Aorta (tissue), 5 donors: ENCODE measurements at regions not wholly inside any gene's neighbourhood (a gene's known extent, or its start where the extent isn't known, plus 50 kb on each side); places are given as distances from the start of the nearest gene placed in this dataset.

Experiments
- ATAC-seq: fragments of 200-7000 bp; cut with Tn5 transposase; one replicate; pipeline ENCODE4 v1.9.1; 2022; ENCODE audit warnings: moderate library complexity; ENCODE audit not compliant: low FRiP score
- DNase-seq, 2 donors: peaks; one replicate each; pipeline ENCODE4 v3.0.0-alpha.2; 2020
- H3K27ac ChIP-seq, 2 donors: one replicate each; pipeline ENCODE4 v1.5.1; 2013; ENCODE audit warnings: low read length in 2 of 2, mild to moderate bottlenecking in 2 of 2, moderate library complexity in 2 of 2, control low read depth in 1 of 2, inconsistent platforms in 1 of 2, low read depth in 1 of 2
- H3K27me3 ChIP-seq, 2 donors: one replicate each; pipeline ENCODE4 v1.6.1; 2013; ENCODE audit warnings: control low read depth in 1 of 2, low read length in 1 of 2, mild to moderate bottlenecking in 1 of 2, moderate library complexity in 1 of 2; ENCODE audit not compliant: insufficient read depth in 2 of 2, control insufficient read depth in 1 of 2
- H3K36me3 ChIP-seq, 2 donors: one replicate each; pipeline ENCODE4 v1.6.1; 2013; ENCODE audit warnings: control low read depth in 1 of 2, low read length in 1 of 2, mild to moderate bottlenecking in 1 of 2; ENCODE audit not compliant: insufficient read depth in 2 of 2, control insufficient read depth in 1 of 2
- H3K4me1 ChIP-seq, 2 donors: one replicate each; pipeline ENCODE4 v1.6.1; 2013; ENCODE audit warnings: low read length in 2 of 2, control low read depth in 1 of 2, mild to moderate bottlenecking in 1 of 2, moderate library complexity in 1 of 2; ENCODE audit not compliant: insufficient read depth in 2 of 2, control insufficient read depth in 1 of 2
- H3K4me3 ChIP-seq, 2 donors: one replicate each; pipeline ENCODE4 v1.5.1; 2013; ENCODE audit warnings: low read length in 2 of 2, control low read depth in 1 of 2, mild to moderate bottlenecking in 1 of 2
- H3K9me3 ChIP-seq: one replicate; pipeline ENCODE4 v1.6.1; 2013; ENCODE audit warnings: mild to moderate bottlenecking, low read length; ENCODE audit not compliant: control insufficient read depth
- WGBS, 2 donors: extraction: QIAGEN DNeasy Blood & Tissue Kit; methylation state at CpG; one replicate each; pipeline ENCODE4 v1.1.7; 2013; 5-methylcytosine and 5-hydroxymethylcytosine counted together
- intact Hi-C, 2 donors: fragments of 100-400 bp; cut with DNase I; formaldehyde crosslinking; loops; one replicate each; pipeline versions ENCODE4 v1.14.2 to v1.15.0; 2022
- donor health status: healthy with polysubstance abuse.
- donor health status: Bipolar disorder and iron deficiency.
- donor health status: DM: no; HTN: no; CAD: no.
- donor health status: DM: no; HTN: no; CAD: no.
- donor health status: DM: yes; HTN: yes; CAD: no.

GRCh38 chr3:81965696-81966095, 204.3 kb upstream of the GBE1 start:
- ATAC-seq (no peak), DNase-seq (no peak)
- H3K4me3 ChIP-seq, result no peak overlapping the region
- H3K4me1 ChIP-seq, result no peaks in the 10 kb centered on the region
- intact Hi-C loops, result no loop called here
- no peaks in the 10 kb centered on the region for H3K9me3 ChIP-seq
- 48 to 61% methylated on average over 2 of the region's 2 CpGs for WGBS, 2 donors
- no peak overlapping the region for H3K27ac ChIP-seq
- H3K27me3 ChIP-seq, result no peaks in the 10 kb centered on the region
- H3K36me3 ChIP-seq, result no peaks in the 10 kb centered on the region

DNA sequence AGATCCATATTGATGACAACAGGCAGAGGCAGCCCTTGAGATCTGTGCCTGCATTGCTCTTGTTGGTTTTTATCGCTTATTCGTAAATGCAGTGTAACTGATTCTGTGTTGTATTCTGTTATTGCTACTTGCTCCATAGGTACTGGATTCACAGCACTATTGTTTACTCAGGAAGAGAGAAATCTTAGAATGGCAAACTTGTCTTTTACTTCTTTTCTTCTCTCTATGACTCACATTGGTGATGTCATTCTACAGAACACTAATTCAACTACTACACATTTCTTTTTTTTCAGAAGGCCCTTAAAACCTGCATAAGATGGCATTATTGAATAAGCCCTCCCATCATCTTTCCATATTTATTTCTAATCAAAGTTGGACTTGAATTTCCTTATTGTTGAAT, 201.0 kb upstream of the GBE1 start:
- 93 to 98% methylated on average over 2 of the region's 2 CpGs for WGBS, 2 donors

DNA sequence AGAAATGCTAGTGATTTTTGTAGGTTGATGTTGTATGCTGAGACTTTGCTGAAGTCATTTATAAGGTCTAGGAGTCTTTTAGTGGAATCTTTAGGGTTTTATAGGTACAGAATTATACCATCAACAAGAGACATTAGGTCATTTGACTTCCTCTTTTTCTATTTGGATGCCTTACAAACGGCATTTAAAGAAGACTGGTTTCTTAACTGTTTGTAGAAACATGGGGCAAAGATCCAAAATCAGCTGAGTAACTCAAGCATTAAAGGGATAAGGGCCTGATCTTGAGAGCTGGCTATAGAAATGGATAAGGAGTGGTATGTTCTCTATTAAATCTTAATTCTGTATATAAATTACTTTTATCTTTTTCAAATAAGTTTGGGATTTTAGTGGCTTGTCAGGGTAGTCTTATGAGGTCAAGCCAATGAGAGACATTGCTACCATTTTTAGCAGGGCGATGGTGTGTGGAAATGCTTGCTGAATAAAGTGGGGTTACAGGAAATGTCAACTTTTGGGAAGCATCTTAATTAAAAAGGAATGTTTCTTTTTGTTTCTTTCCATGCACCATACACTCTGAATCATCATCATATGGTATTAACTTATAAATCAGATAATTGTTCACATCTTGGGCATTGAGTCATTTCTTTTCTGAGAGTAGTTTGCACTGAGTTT, 197.7 kb upstream of the GBE1 start:
- no peak overlapping the region for H3K4me3 ChIP-seq
- H3K4me1 ChIP-seq, result no peaks in the 10 kb centered on the region
- WGBS, 2 donors, result 48 to 50% methylated on average over 2 of the region's 2 CpGs
- H3K36me3 ChIP-seq, result no peaks in the 10 kb centered on the region
- no peak overlapping the region for H3K27ac ChIP-seq
- ATAC-seq (no peak), DNase-seq (no peak)
- no peaks in the 10 kb centered on the region for H3K9me3 ChIP-seq
- H3K27me3 ChIP-seq, result no peaks in the 10 kb centered on the region
- intact Hi-C loops, result no loop called here

More for the DNA sequence above, 201.0 kb upstream of the GBE1 start:
- Histone ChIP-seq H3K4me3 (no peak overlapping the region), H3K4me1 (no peaks in the 10 kb centered on the region), H3K9me3 (no peaks in the 10 kb centered on the region), H3K36me3 (no peaks in the 10 kb centered on the region), H3K27me3 (no peaks in the 10 kb centered on the region), H3K27ac (no peak overlapping the region)
- ATAC-seq, result no peak
- intact Hi-C loops, result no loop called here
- no peak for DNase-seq

- no peak for ATAC-seq
Observed at GRCh38 chr3:81955878-81956277, 194.4 kb upstream of the GBE1 start.

GRCh38 chr3:81953111-81953510, 191.7 kb upstream of the GBE1 start:
- DNase-seq (no peak), ATAC-seq (no peak)
- Histone ChIP-seq H3K27ac (no peak overlapping the region), H3K4me1 (no peaks in the 10 kb centered on the region), H3K4me3 (no peak overlapping the region), H3K9me3 (no peaks in the 10 kb centered on the region), H3K36me3 (no peaks in the 10 kb centered on the region), H3K27me3 (no peaks in the 10 kb centered on the region)
- intact Hi-C loops, result no loop called here
- WGBS, 2 donors, result 87 to 94% methylated on average over 5 of the region's 5 CpGs

More at GRCh38 chr3:81955878-81956277, 194.4 kb upstream of the GBE1 start:
- H3K4me3 ChIP-seq, result no peak overlapping the region
- H3K36me3 ChIP-seq, result no peaks in the 10 kb centered on the region
- H3K4me1 ChIP-seq, result no peaks in the 10 kb centered on the region
- H3K27ac ChIP-seq, result no peak overlapping the region
- H3K9me3 ChIP-seq, result no peaks in the 10 kb centered on the region
- WGBS, 2 donors, result 61 to 64% methylated on average over 4 of the region's 4 CpGs
- intact Hi-C loops, result no loop called here
- DNase-seq, result no peak
- no peaks in the 10 kb centered on the region for H3K27me3 ChIP-seq

GRCh38 chr3:81952141-81952540, 190.7 kb upstream of the GBE1 start:
- intact Hi-C loops, result no loop called here
- H3K4me3 ChIP-seq, result no peak overlapping the region
- H3K9me3 ChIP-seq, result no peaks in the 10 kb centered on the region
- WGBS, 2 donors, result 65 to 66% methylated on average over 3 of the region's 3 CpGs
- DNase-seq (no peak), ATAC-seq (no peak)
- H3K36me3 ChIP-seq, result no peaks in the 10 kb centered on the region
- H3K4me1 ChIP-seq, result no peaks in the 10 kb centered on the region
- no peak overlapping the region for H3K27ac ChIP-seq
- H3K27me3 ChIP-seq, result no peaks in the 10 kb centered on the region

GRCh38 chr3:81951636-81952035, 190.2 kb upstream of the GBE1 start:
- Histone ChIP-seq H3K27me3 (no peaks in the 10 kb centered on the region), H3K36me3 (no peaks in the 10 kb centered on the region), H3K9me3 (no peaks in the 10 kb centered on the region), H3K4me3 (no peak overlapping the region), H3K27ac (no peak overlapping the region), H3K4me1 (no peaks in the 10 kb centered on the region)
- intact Hi-C loops, result no loop called here
- WGBS, 2 donors, result 28 to 43% methylated on average over 4 of the region's 4 CpGs
- no peak for DNase-seq
- ATAC-seq, result no peak

DNA sequence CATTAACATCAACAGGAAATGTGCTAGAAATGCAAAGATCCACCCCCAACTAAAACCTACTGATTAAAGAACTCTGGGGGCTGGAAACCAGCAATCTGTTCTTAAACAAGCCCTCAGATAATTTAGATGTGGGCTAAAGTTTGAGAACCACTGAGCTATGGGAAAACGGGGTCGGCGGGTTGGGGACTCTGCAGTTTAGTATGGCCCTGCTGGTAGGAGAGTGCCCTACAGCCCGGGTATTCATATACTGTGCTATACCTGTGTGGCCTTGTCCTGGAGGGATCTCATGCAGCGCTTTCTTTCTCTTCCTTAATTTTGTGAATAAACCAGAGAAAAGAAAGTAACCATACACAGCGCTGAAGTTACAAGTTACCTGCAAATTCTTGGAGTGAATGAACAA, 189.7 kb upstream of the GBE1 start:
- 79 to 86% methylated on average over 6 of the region's 6 CpGs for WGBS, 2 donors

GRCh38 chr3:81947359-81947758, 185.9 kb upstream of the GBE1 start:
- Histone ChIP-seq H3K4me1 (no peaks in the 10 kb centered on the region), H3K4me3 (no peak overlapping the region), H3K27ac (no peak overlapping the region), H3K27me3 (no peaks in the 10 kb centered on the region), H3K9me3 (peaks cover 8% of the 10 kb centered on the region), H3K36me3 (no peaks in the 10 kb centered on the region)
- DNase-seq (no peak), ATAC-seq (no peak)
- intact Hi-C loops, result no loop called here
- 83 to 94% methylated on average over 1 of the region's 1 CpG for WGBS, 2 donors

More for the DNA sequence above, 189.7 kb upstream of the GBE1 start:
- H3K4me3 ChIP-seq, result no peak overlapping the region
- H3K27me3 ChIP-seq, result no peaks in the 10 kb centered on the region
- DNase-seq (no peak), ATAC-seq (no peak)
- no peaks in the 10 kb centered on the region for H3K4me1 ChIP-seq
- H3K36me3 ChIP-seq, result no peaks in the 10 kb centered on the region
- no peak overlapping the region for H3K27ac ChIP-seq
- intact Hi-C loops, result no loop called here
- H3K9me3 ChIP-seq, result no peaks in the 10 kb centered on the region
